ENCODE measurements at regions not wholly inside any gene's neighbourhood (a gene's known extent, or its start where the extent isn't known, plus 50 kb on each side); places are given as distances from the start of the nearest gene placed in this dataset.

DNA sequence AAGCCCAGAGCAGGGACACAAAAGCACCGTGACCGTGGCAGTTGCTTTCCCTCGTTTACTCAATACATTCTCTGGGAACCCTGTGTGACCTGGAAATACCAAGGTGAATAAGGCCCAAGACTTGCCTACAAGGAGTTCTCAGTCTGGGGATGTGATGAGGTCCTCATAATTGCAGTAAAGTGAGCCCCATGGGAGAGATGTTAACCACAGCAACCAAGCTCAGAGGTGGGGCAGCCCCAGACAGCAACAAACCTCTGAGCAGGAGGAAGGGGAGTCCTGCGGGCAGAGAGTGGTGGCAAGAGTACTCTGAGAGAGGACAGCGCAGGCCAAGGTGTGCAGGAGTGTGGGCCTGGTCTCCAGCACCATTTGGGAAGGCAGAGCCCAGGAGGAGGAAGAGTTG, 91.6 kb downstream of the TTC32 start:
- Histone ChIP-seq H3K4me1 (ENCODE audit: control insufficient read depth, insufficient read depth, low read length, unreplicated experiment) (no peaks in the 10 kb centered on the region), H3K36me3 (ENCODE audit: insufficient read depth, low read length) (no peaks in the 10 kb centered on the region), H2AFZ (ENCODE audit: low read length, unreplicated experiment) (no peak overlapping the region), H3K4me3 (ENCODE audit: low read depth, low read length) (no peak overlapping the region), H3K27ac (ENCODE audit: low read depth, low read length) (no peak overlapping the region), H3K79me2 (ENCODE audit: control insufficient read depth, insufficient read depth, low read length, unreplicated experiment) (no peaks in the 10 kb centered on the region), H3K27me3 (ENCODE audit: insufficient read depth, low read length) (no peaks in the 10 kb centered on the region)

GRCh38 chr2:19809206-19809605, 92.6 kb downstream of the TTC32 start:
- Histone ChIP-seq H2AFZ (ENCODE audit: low read length, unreplicated experiment) (no peak overlapping the region), H3K4me3 (ENCODE audit: low read depth, low read length) (no peak overlapping the region), H3K4me1 (ENCODE audit: control insufficient read depth, insufficient read depth, low read length, unreplicated experiment) (no peaks in the 10 kb centered on the region), H3K36me3 (ENCODE audit: insufficient read depth, low read length) (no peaks in the 10 kb centered on the region), H3K27ac (ENCODE audit: low read depth, low read length) (no peak overlapping the region), H3K79me2 (ENCODE audit: control insufficient read depth, insufficient read depth, low read length, unreplicated experiment) (no peaks in the 10 kb centered on the region), H3K27me3 (ENCODE audit: insufficient read depth, low read length) (no peaks in the 10 kb centered on the region)

DNA sequence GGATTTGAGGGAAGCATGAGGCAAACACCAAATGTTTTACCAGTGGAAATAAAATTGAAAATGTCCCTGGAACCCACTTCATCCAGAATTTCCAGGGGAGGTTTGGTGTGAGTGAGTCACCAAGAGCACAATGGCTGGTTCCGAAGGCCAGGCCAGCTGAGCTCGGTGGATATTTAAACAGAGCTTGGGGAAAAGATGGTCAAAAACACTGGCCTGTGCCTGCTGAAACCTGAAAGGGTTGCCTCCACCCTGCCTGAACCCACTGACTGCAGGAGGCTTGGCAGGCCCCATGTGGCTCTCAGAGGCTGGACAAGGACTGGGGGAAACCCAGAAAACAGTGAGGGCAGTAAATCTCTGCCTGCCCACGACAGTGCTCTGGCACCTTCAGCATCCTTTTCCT, 93.9 kb downstream of the TTC32 start:
- Histone ChIP-seq H3K79me2 (ENCODE audit: control insufficient read depth, insufficient read depth, low read length, unreplicated experiment) (no peaks in the 10 kb centered on the region), H3K4me3 (ENCODE audit: low read depth, low read length) (no peak overlapping the region), H3K4me1 (ENCODE audit: control insufficient read depth, insufficient read depth, low read length, unreplicated experiment) (no peaks in the 10 kb centered on the region)

GRCh38 chr2:19807346-19807745, 94.4 kb downstream of the TTC32 start:
- no peak overlapping the region for H2AFZ ChIP-seq (ENCODE audit: low read length, unreplicated experiment)
- no peaks in the 10 kb centered on the region for H3K36me3 ChIP-seq (ENCODE audit: insufficient read depth, low read length)
- H3K79me2 ChIP-seq (ENCODE audit: control insufficient read depth, insufficient read depth, low read length, unreplicated experiment): no peaks in the 10 kb centered on the region
- H3K4me3 ChIP-seq (ENCODE audit: low read depth, low read length): no peak overlapping the region
- H3K4me1 ChIP-seq (ENCODE audit: control insufficient read depth, insufficient read depth, low read length, unreplicated experiment): peaks cover 5% of the 10 kb centered on the region
- H3K27me3 ChIP-seq (ENCODE audit: insufficient read depth, low read length): no peaks in the 10 kb centered on the region
- no peak overlapping the region for H3K27ac ChIP-seq (ENCODE audit: low read depth, low read length)

More for the DNA sequence above, 93.9 kb downstream of the TTC32 start:
- H2AFZ ChIP-seq (ENCODE audit: low read length, unreplicated experiment): no peak overlapping the region
- H3K27ac ChIP-seq (ENCODE audit: low read depth, low read length): no peak overlapping the region
- H3K27me3 ChIP-seq (ENCODE audit: insufficient read depth, low read length): no peaks in the 10 kb centered on the region
- no peaks in the 10 kb centered on the region for H3K36me3 ChIP-seq (ENCODE audit: insufficient read depth, low read length)

GRCh38 chr2:19806591-19806990, 95.2 kb downstream of the TTC32 start:
- Histone ChIP-seq H3K27ac (ENCODE audit: low read depth, low read length) (no peak overlapping the region), H3K4me3 (ENCODE audit: low read depth, low read length) (no peak overlapping the region), H3K36me3 (ENCODE audit: insufficient read depth, low read length) (no peaks in the 10 kb centered on the region), H3K27me3 (ENCODE audit: insufficient read depth, low read length) (no peaks in the 10 kb centered on the region), H3K4me1 (ENCODE audit: control insufficient read depth, insufficient read depth, low read length, unreplicated experiment) (peaks cover 12% of the 10 kb centered on the region), H2AFZ (ENCODE audit: low read length, unreplicated experiment) (no peak overlapping the region), H3K79me2 (ENCODE audit: control insufficient read depth, insufficient read depth, low read length, unreplicated experiment) (no peaks in the 10 kb centered on the region)

DNA sequence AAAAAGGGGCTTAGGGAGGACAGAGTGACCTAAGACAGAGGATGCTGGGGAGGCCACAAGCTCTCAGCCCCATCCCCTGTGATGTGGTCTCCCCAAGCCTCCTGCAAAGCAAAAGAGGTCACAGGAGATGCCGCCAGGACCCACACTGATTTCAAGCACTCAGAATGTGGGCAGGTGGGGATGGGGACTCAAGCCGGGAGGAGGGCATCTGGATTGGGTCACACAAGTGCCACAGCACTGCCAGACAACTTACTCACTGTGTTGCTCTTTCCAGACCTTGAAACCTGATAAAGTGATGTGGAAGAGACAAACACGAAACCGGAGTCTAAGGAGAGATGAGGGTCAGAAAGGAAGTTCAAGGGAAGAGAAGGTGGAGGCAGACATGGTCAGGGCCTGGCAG, 95.7 kb downstream of the TTC32 start:
- Histone ChIP-seq H3K36me3 (ENCODE audit: insufficient read depth, low read length) (no peaks in the 10 kb centered on the region), H3K79me2 (ENCODE audit: control insufficient read depth, insufficient read depth, low read length, unreplicated experiment) (no peaks in the 10 kb centered on the region), H3K27me3 (ENCODE audit: insufficient read depth, low read length) (no peaks in the 10 kb centered on the region), H3K4me3 (ENCODE audit: low read depth, low read length) (no peak overlapping the region), H2AFZ (ENCODE audit: low read length, unreplicated experiment) (no peak overlapping the region), H3K27ac (ENCODE audit: low read depth, low read length) (no peak overlapping the region), H3K4me1 (ENCODE audit: control insufficient read depth, insufficient read depth, low read length, unreplicated experiment) (peaks cover 15% of the 10 kb centered on the region)

DNA sequence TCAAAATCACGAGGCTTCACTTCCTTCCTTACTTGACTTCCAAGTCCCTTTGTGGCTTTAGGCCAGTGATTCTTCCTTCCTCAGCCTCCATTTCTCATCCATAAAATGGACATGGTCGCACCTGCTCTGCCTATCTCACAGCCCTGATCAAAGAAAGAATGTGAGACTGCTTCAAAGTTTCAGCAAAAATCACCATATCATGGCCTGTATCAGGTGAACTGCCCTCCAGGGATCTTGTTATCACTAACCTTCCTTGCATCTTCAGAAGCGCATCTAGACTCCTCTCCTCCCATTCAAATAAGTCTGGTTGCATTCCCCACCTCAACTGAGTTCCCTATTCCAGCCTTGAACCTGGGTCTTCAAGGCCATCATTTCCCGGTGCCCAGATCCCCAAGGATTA, 96.5 kb downstream of the TTC32 start:
- Histone ChIP-seq H3K36me3 (ENCODE audit: insufficient read depth, low read length) (no peaks in the 10 kb centered on the region), H3K27me3 (ENCODE audit: insufficient read depth, low read length) (no peaks in the 10 kb centered on the region), H3K79me2 (ENCODE audit: control insufficient read depth, insufficient read depth, low read length, unreplicated experiment) (no peaks in the 10 kb centered on the region), H3K27ac (ENCODE audit: low read depth, low read length) (no peak overlapping the region), H3K4me1 (ENCODE audit: control insufficient read depth, insufficient read depth, low read length, unreplicated experiment) (peaks cover 24% of the 10 kb centered on the region), H2AFZ (ENCODE audit: low read length, unreplicated experiment) (no peak overlapping the region), H3K4me3 (ENCODE audit: low read depth, low read length) (no peak overlapping the region)

- Histone ChIP-seq H2AFZ (ENCODE audit: low read length, unreplicated experiment) (no peak overlapping the region), H3K4me3 (ENCODE audit: low read depth, low read length) (no peak overlapping the region), H3K27me3 (ENCODE audit: insufficient read depth, low read length) (no peaks in the 10 kb centered on the region), H3K4me1 (ENCODE audit: control insufficient read depth, insufficient read depth, low read length, unreplicated experiment) (peaks cover 25% of the 10 kb centered on the region), H3K79me2 (ENCODE audit: control insufficient read depth, insufficient read depth, low read length, unreplicated experiment) (no peaks in the 10 kb centered on the region), H3K36me3 (ENCODE audit: insufficient read depth, low read length) (no peaks in the 10 kb centered on the region), H3K27ac (ENCODE audit: low read depth, low read length) (no peak overlapping the region)
Measured at GRCh38 chr2:19804639-19805260, 97.0 kb downstream of the TTC32 start.

DNA sequence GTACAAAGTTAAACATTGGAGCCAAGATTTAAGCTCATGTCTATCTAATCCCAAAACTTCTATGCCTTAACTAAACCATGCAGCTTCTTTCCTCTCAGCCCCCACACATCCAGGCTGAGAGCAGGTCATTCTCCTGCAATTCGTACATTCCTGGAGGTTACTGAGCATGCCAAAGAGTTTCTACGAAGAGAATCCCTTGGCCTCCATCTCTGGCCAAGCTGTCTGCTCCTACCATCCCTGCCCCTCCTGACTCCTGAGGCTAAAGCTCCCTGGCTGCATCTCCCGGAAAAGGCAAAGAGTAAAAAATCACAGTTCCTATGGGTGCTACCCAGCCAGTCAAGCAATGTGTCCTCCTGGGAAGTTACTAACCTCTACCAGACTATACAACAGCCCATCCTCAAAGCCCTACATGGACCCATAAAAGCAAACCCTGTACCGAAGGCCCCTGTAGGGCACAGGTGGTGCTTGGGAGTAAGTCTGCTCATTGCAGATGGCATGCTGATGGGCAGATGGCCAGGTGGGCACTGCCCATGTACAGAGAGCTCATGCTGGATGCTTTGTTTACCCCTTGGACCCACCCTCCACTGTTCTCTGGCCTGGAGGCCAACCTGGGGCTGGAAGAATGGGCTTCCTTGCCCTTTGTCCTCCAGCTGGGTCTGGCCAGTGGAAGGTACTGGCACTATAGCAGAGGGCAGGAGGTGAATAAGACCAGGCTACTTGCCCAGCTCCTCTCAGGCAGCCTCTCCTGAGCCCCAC, 99.5 kb downstream of the TTC32 start:
- no peaks in the 10 kb centered on the region for H3K27me3 ChIP-seq (ENCODE audit: insufficient read depth, low read length)
- no peak overlapping the region for H2AFZ ChIP-seq (ENCODE audit: low read length, unreplicated experiment)
- peaks cover 25% of the 10 kb centered on the region for H3K4me1 ChIP-seq (ENCODE audit: control insufficient read depth, insufficient read depth, low read length, unreplicated experiment)
- H3K27ac ChIP-seq (ENCODE audit: low read depth, low read length): peak overlapping the region; percentile 47
- no peaks in the 10 kb centered on the region for H3K79me2 ChIP-seq (ENCODE audit: control insufficient read depth, insufficient read depth, low read length, unreplicated experiment)
- H3K36me3 ChIP-seq (ENCODE audit: insufficient read depth, low read length): no peaks in the 10 kb centered on the region
- no peak overlapping the region for H3K4me3 ChIP-seq (ENCODE audit: low read depth, low read length)

- H2AFZ ChIP-seq (ENCODE audit: low read length, unreplicated experiment): no peak overlapping the region
Measured at GRCh38 chr2:19801367-19802080, 100.3 kb downstream of the TTC32 start.

More at GRCh38 chr2:19801367-19802080, 100.3 kb downstream of the TTC32 start:
- no peaks in the 10 kb centered on the region for H3K36me3 ChIP-seq (ENCODE audit: insufficient read depth, low read length)
- peak overlapping the region; percentile 47 for H3K27ac ChIP-seq (ENCODE audit: low read depth, low read length)
- peaks cover 25% of the 10 kb centered on the region for H3K4me1 ChIP-seq (ENCODE audit: control insufficient read depth, insufficient read depth, low read length, unreplicated experiment)
- H3K27me3 ChIP-seq (ENCODE audit: insufficient read depth, low read length): no peaks in the 10 kb centered on the region
- peak overlapping the region; percentile 19; the same call in 1 of the 2 replicates for H3K4me3 ChIP-seq (ENCODE audit: low read depth, low read length)
- no peaks in the 10 kb centered on the region for H3K79me2 ChIP-seq (ENCODE audit: control insufficient read depth, insufficient read depth, low read length, unreplicated experiment)

Data from ACC112 (cell line).